WI38 (cell line): ENCODE measurements at regions not wholly inside any gene's neighbourhood (a gene's known extent, or its start where the extent isn't known, plus 50 kb on each side); places are given as distances from the start of the nearest gene placed in this dataset.
A peak's percentile ranks its signal among the peaks of the same experiment; 100 is the strongest.

Experiments
- H3K4me3 ChIP-seq: 2 replicates; pipeline ENCODE4 v1.5.1; 2011; ENCODE audit warnings: low read depth, mild to moderate bottlenecking, control low read depth, low read length
- CTCF ChIP-seq: IDR thresholded peaks from 2 replicates; pipeline ENCODE4 v1.5.1; 2012; ENCODE audit warnings: low read depth, mild to moderate bottlenecking, control low read depth, low read length

DNA sequence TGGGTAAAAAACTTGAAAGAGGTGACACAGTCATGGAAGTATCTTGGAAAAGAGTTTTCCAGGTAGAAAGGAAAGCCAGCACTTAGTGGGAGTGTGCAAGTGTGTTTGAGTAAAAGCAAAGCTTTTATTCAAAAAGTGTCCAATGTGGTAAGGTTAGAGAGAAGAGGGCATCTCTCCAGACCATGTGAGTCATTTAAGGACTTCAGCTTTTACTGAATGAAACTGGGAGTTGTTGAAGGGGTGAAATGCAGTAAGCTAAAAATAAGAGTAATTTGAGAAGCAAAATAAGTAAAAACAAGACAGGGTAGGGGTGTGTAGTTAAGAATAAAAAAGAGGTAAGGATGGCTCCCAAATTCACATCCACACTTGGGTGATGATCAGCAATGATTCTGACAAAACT lies 238.9 kb downstream of the SLC7A11 start:
- no peak for TF ChIP-seq CTCF
- H3K4me3 ChIP-seq = no peak overlapping the region

GRCh38 chr4:137998666-137999429 lies 243.3 kb downstream of the SLC7A11 start:
- no peak overlapping the region for H3K4me3 ChIP-seq
- TF ChIP-seq CTCF = no peak

GRCh38 chr4:137997496-137997895 lies 244.7 kb downstream of the SLC7A11 start:
- no peak overlapping the region for H3K4me3 ChIP-seq

DNA sequence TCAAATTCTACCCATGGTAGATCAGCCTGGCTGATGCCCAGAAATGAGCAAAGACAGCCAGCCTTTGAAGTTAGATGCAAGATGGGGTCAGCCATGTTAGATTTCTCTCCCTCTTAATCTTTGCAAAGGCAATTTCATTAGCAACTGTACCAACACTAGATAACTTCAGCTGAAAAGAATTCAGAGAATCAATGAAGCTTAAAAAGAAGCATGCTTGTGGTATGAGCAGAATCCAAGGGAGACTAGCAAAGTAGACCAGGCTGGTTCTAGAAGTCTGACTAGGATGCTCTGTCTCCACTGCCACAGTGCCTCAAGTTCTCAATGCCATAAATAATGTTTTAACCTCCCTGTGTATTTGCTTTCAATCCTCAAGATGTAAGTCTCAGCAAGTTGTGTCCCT lies 247.3 kb downstream of the SLC7A11 start:
- TF ChIP-seq CTCF = no peak
- no peak overlapping the region for H3K4me3 ChIP-seq

More at GRCh38 chr4:137997496-137997895, 244.7 kb downstream of the SLC7A11 start:
- no peak for TF ChIP-seq CTCF

DNA sequence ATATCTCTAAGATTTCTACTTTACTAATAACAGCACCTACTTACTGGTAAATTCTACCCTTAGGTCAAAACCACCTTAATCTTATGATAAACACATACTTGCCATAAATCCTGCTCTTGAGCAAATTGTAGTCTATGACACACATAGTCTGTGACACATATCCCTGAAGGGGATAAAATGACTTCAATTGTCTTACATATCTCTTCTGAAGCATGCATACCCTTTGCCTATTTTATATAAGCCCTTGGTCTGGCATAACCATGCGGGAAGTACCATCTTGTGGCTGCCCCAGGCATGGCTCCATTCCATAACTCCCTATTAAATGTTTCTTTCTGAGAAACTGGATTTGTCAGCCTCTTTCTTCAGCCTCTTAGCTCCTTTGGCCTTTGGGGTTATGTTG lies 248.9 kb downstream of the SLC7A11 start:
- no peak overlapping the region for H3K4me3 ChIP-seq
- TF ChIP-seq CTCF = no peak

- H3K4me3 ChIP-seq = no peak overlapping the region
- peak; percentile 5; the same call in 1 of the 2 replicates for TF ChIP-seq CTCF
Measured at GRCh38 chr4:137981277-137981676, 260.9 kb downstream of the SLC7A11 start.

DNA sequence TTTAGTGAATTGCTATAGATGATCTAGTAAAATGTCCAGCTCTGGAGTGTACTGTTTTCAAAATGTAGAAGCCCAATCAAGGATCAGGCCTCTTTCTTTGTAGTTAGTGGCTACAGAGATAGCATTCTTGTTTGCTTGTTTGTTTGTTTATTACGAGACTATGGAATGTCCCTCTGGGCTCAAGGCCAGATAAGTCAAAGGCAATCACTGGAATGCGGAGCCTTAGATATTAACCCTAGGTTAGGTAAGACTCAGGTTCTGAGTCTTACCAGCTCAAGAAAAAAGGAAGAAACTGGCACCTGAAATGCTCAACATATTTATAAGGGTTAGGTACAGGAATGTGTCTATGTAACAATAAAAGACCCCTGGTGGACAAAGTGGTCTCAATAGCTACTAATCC lies 261.5 kb downstream of the SLC7A11 start:
- no peak overlapping the region for H3K4me3 ChIP-seq
- no peak for TF ChIP-seq CTCF
